ENCODE measurements at regions not wholly inside any gene's neighbourhood (a gene's known extent, or its start where the extent isn't known, plus 50 kb on each side); places are given as distances from the start of the nearest gene placed in this dataset.

DNA sequence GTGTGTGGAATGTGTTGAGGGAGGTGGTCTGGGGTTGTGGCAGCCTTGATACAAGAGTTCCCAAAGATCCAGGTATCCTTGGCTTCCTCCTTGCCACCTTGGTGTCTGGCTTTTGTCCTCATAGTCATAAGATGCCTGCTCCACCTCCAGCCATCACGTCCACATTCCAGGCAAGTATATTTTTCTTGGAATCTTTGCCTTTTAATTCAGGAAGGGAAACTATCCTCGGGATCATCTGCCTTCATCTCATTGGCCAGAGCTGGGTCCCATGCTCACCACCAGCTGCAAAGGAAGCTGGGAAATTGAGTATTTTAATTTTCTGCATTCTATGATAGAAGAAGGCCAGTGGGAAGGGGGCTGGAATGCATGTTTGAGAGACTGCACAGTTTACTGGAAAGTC, 186.7 kb downstream of the C9orf50 start:
- TF ChIP-seq, protein P1, sequence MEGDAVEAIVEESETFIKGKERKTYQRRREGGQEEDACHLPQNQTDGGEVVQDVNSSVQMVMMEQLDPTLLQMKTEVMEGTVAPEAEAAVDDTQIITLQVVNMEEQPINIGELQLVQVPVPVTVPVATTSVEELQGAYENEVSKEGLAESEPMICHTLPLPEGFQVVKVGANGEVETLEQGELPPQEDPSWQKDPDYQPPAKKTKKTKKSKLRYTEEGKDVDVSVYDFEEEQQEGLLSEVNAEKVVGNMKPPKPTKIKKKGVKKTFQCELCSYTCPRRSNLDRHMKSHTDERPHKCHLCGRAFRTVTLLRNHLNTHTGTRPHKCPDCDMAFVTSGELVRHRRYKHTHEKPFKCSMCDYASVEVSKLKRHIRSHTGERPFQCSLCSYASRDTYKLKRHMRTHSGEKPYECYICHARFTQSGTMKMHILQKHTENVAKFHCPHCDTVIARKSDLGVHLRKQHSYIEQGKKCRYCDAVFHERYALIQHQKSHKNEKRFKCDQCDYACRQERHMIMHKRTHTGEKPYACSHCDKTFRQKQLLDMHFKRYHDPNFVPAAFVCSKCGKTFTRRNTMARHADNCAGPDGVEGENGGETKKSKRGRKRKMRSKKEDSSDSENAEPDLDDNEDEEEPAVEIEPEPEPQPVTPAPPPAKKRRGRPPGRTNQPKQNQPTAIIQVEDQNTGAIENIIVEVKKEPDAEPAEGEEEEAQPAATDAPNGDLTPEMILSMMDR (IDR thresholded peaks at IDR 0.05), result no peak
- no peak for TF ChIP-seq POLR2A (IDR thresholded peaks at IDR 0.05)
